ENCODE measurements at regions not wholly inside any gene's neighbourhood (a gene's known extent, or its start where the extent isn't known, plus 50 kb on each side); places are given as distances from the start of the nearest gene placed in this dataset.

GRCh38 chr6:28589957-28590349 lies 64.3 kb downstream of the GPX5 start:
- TF ChIP-seq CTCF (IDR thresholded peaks at IDR 0.05 in 8 of 11, conservative IDR thresholded peaks at IDR 0.05 in 3 of 11) (no peak), POLR2AphosphoS5 (IDR thresholded peaks at IDR 0.05) (no peak)
